Raji (cell line): ENCODE measurements at regions not wholly inside any gene's neighbourhood (a gene's known extent, or its start where the extent isn't known, plus 50 kb on each side); places are given as distances from the start of the nearest gene placed in this dataset.

Experiments used
- POLR2A ChIP-seq: IDR thresholded peaks from 2 replicates; pipeline ENCODE4 v1.6.1; 2011; ENCODE audit warnings: low read depth, low read length, control low read depth; ENCODE audit not compliant: insufficient read depth

DNA sequence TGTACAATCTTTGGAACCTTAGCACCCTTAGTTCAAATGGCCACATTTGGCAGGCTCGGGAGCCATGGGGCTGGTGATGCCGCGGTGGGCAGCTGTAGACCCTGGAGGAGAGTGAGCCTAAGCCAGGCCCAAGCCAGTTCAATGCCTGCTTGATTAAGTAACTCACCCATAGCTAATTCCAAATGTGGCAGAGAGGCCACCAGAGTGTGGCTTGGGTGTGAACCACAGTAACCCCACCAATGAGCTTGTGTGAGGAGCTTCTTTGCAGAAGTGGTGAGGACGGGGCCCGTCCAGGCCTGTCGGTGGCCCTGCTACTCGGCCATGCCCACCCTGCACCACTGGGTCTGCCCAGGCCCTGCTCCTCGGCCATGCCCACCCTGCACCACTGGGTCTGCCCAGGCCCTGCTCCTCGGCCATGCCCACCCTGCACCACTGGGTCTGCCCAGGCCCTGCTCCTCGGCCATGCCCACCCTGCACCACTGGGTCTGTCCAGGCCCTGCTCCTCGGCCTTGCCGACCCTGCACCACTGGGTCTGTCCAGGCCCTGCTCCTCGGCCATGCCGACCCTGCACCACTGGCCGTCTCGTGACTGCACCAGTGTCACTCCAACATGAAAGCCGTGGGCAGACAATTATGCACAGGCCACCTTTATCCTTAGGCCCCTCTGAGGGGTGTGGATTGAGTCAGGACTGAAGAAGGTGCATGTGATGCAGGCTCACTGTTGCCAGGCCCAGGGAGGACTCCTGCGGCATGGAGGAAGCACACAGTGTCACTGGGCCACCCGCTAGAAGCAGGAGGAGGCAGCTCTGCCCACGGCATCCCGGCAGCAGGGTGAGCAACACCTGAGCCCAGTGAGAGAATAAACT, 75.4 kb downstream of the MRPL36 start:
- no peak for TF ChIP-seq POLR2A

GRCh38 chr5:1723476-1723875, 76.2 kb downstream of the MRPL36 start:
- TF ChIP-seq POLR2A: no peak

GRCh38 chr5:1722877-1723276, 76.8 kb downstream of the MRPL36 start:
- TF ChIP-seq POLR2A: no peak

DNA sequence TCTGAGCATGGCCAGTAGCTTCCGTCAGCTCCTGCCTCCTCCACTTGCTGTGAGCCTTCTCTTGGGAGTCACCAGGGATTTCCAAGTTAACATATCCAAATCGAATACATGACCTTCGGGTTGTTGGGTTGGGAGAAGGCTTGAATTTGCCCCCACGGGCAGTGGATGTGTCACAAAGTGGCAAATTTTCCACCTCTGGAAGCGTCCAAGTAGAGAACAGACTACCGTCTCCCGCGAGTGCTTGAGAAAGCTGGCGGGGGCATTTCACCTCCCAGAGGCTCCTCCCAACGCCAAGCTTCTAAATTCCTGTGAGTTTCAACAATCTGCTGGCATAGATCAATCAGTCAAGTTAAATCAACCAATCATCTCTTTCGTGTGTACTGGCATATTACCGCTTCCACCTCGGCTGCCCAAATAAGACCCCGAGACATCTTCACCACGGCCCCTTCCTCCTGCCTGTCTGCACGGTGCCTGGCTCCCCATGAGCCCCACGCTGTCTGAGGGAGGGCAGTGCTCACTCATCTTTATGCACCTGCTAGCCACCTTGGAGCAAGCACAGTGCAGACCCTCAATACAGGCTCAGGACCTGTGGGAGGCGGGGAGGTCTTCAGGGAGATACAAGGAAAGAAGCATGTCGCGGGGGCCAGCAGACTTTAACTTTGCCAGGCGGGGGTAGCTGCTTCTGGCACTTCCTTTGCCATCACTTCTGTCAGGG, 79.1 kb downstream of the MRPL36 start:
- no peak for TF ChIP-seq POLR2A

DNA sequence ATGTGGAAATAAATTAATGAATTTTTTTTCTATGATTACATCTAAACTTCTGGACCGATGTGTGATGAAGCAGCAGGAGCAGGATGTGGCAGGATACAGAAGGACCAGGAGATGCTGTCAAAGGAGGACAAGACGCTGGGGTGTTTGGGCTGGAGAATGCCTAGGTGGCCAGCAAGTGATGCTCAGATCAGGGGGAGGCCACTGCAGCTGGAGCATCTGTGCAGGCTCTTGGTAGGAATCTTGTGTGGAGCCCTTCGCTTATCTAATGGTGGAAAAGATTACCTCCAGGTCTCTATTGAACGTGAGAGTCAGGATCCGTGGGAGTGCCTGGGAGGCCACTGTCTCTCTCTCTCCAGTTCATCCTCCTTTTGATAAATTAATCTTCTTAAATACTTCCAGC, 79.8 kb downstream of the MRPL36 start:
- TF ChIP-seq POLR2A: no peak

DNA sequence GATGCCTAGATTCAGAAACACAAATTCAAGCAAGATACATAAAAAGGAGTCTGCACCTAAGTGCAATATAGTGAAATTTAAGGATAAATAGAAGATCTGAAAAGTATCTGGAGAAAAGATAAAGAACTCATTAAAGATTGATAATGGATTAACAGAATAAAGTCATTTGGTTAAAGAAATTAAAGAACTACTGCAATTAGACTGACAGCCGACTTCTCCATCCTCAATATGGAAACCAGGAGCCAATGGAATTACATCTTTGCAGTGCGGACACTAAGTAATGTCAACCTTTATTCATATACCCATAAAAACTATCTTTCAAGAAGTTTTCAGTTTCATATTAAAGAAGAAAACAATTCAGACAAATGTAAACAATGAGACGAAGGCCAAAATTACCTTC, 81.0 kb downstream of the MRPL36 start:
- TF ChIP-seq POLR2A: no peak

DNA sequence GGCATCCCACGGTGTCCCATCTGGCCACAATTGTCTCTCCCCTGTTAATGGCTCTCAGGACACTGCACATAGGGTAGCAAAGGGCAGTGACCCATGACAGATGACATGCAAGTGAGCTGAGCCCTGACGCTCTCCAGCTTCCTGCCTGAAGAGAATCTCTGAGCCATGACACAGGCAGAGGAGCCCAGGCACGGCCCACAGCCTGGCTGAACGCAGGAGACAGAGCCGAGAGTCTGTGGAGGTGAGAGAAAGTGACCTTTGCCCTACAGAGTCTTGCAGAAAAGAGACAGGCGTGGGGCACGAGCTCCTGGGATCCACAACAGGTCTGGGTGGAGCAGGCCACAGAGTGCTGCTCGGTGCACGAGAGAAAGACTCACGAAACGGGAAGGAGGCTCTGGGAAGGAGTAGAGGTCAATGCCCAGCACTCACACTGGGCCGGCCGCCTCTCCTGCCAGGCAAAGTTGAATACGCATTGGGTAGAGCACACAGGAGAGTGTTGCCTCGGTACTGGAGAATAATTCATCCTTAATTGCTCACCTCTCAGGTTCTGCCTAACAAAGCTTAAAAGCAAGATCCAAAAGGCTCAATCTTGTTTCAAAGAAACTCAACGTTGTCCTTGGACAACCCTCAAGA, 90.3 kb downstream of the MRPL36 start:
- TF ChIP-seq POLR2A: no peak

GRCh38 chr5:1708592-1709141, 91.0 kb downstream of the MRPL36 start:
- TF ChIP-seq POLR2A: no peak

DNA sequence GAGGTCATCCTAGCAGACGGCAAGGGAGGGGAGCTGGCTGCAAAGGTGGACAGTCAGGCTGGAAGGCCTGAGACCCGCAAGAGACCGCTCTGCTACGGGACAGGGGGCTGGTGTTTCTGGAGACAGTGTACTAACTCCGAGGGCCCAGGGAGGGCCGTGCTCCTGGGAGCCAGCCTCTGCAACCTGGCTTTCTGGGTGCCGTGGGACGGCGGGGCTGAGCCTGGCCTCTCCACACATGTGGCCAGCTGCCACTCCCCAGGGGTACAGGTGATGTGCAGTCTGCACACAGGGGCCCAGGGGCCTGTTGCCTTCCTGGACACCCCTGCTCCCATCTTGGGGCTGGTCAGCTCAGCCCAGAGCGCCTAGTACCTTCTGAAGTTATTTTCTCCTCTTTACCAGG, 92.2 kb downstream of the MRPL36 start:
- no peak for TF ChIP-seq POLR2A

DNA sequence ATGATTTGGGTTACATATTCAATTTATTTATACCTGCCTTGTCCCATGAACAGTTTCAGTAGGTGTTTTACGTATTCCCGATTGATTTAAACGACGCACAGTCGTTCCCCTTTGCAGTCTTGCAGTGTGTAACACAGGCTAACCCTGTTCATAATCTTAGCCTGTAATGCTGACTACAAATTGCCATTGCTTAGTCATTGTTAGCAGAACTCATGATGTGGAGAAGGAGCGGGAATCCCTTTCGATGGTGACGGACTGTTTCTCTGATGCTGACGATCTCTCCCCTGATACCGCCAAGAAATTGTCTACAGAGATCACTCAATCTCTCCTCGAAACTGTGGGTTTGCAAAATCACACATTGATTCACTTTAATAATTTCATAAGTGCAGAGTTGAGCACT, 93.2 kb downstream of the MRPL36 start:
- TF ChIP-seq POLR2A: no peak

- no peak for TF ChIP-seq POLR2A
Measured at GRCh38 chr5:1706021-1706420, 93.6 kb downstream of the MRPL36 start.

GRCh38 chr5:1704676-1705075, 95.0 kb downstream of the MRPL36 start:
- no peak for TF ChIP-seq POLR2A

DNA sequence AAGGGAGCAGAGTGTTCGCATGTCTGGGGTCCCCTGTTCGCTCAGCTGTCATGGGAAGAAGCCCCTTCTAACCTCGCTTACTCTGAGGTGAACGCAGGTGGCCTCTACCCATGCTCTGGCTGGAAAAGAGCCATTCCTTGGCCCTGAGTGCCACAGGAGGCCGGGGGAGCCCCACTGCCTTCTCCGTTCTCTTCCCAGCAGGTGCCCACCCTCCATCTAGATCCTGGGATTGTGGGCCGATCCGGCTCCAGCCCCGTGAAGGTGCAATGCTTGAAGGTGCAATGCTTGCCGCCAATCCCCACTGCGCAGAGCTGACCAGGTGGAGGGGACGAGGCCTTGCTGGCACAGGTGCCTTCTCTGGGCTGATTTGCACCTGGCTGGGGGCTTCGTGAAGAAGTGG, 95.4 kb downstream of the MRPL36 start:
- no peak for TF ChIP-seq POLR2A

- no peak for TF ChIP-seq POLR2A
Measured at GRCh38 chr5:1703352-1704050, 96.1 kb downstream of the MRPL36 start.

GRCh38 chr5:1702318-1702717, 97.3 kb downstream of the MRPL36 start:
- TF ChIP-seq POLR2A: no peak
